NB4 (cell line): ENCODE measurements at regions not wholly inside any gene's neighbourhood (a gene's known extent, or its start where the extent isn't known, plus 50 kb on each side); places are given as distances from the start of the nearest gene placed in this dataset.

ENCODE experiments used
- DNase-seq: peaks from one replicate; pipeline ENCODE4 v3.0.0; 2010; ENCODE audit warnings: low read depth
- H3K4me3 ChIP-seq: one replicate; pipeline ENCODE4 v1.5.1; 2011; ENCODE audit warnings: mild to moderate bottlenecking, low read depth, low read length, moderate library complexity
- MAX ChIP-seq: IDR thresholded peaks from 2 replicates; pipeline ENCODE4 v1.6.1; 2011; ENCODE audit warnings: low read depth, low read length
- MYC ChIP-seq: IDR thresholded peaks from 2 replicates; pipeline ENCODE4 v1.6.1; 2011; ENCODE audit warnings: low read depth, low read length
- POLR2A ChIP-seq: IDR thresholded peaks from 2 replicates; pipeline ENCODE4 v1.6.1; 2011; ENCODE audit warnings: mild to moderate bottlenecking; ENCODE audit not compliant: insufficient read length; ENCODE audit errors: extremely low read depth
- TF ChIP-seq, protein P1 (sequence below): IDR thresholded peaks from one replicate; pipeline ENCODE4 v1.5.1; 2012; ENCODE audit warnings: low read depth, low read length

- H3K4me3 ChIP-seq = no peak overlapping the region
- DNase-seq = no peak
- TF ChIP-seq, protein P1, sequence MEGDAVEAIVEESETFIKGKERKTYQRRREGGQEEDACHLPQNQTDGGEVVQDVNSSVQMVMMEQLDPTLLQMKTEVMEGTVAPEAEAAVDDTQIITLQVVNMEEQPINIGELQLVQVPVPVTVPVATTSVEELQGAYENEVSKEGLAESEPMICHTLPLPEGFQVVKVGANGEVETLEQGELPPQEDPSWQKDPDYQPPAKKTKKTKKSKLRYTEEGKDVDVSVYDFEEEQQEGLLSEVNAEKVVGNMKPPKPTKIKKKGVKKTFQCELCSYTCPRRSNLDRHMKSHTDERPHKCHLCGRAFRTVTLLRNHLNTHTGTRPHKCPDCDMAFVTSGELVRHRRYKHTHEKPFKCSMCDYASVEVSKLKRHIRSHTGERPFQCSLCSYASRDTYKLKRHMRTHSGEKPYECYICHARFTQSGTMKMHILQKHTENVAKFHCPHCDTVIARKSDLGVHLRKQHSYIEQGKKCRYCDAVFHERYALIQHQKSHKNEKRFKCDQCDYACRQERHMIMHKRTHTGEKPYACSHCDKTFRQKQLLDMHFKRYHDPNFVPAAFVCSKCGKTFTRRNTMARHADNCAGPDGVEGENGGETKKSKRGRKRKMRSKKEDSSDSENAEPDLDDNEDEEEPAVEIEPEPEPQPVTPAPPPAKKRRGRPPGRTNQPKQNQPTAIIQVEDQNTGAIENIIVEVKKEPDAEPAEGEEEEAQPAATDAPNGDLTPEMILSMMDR = no peak
- TF ChIP-seq MAX (no peak), MYC (no peak), POLR2A (no peak)
Measured at GRCh38 chr7:118011652-118012051, 138.4 kb upstream of the CTTNBP2 start.

- no peak overlapping the region for H3K4me3 ChIP-seq
- DNase-seq = no peak
- TF ChIP-seq, protein P1 = no peak
- TF ChIP-seq MAX = no peak
- no peak for TF ChIP-seq POLR2A
Measured at GRCh38 chr7:118013252-118014010, 140.2 kb upstream of the CTTNBP2 start.

DNA sequence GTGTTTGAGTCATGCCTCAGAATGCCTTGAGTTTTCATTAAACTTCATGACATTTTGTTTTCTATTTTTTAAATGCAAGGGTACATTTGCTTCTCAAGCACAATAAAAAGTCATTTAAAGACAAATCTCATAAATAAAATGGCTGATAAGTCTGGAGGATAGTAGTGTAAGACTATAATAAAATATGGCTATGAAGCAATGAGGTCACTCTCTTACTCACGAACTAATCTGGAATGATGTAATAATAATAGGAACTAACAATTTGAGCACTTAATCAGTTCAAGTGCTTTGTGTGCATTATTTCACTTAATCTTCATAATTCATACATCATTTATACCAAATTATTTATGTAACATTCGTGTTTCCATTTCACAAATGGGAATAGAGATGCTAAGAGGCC lies 149.3 kb upstream of the CTTNBP2 start:
- DNase-seq = no peak
- no peak overlapping the region for H3K4me3 ChIP-seq
- no peak for TF ChIP-seq POLR2A
- TF ChIP-seq MAX = no peak

DNA sequence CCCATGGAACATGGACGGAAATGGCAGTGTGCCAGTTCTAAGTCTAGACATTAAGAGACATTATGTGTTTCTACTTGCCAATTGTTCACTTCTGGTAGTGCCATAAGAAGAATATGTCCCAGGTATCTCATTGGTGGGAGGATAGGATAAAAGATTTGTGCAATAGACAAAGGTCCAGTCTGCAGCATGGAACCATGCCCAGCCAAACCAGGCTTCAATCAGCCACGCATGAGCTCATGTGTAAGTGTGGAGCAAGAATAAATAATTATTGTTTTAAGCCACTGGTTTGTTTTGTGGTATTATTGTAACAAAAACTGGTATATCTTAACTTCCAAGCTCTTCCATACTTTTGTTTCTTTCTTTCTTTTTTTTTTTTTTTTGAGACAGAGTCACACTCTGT lies 153.6 kb upstream of the CTTNBP2 start:
- TF ChIP-seq POLR2A (no peak), MAX (no peak), MYC (no peak)
- TF ChIP-seq, protein P1 = no peak
- H3K4me3 ChIP-seq = no peak overlapping the region
- no peak for DNase-seq

- no peak for TF ChIP-seq MAX
- no peak for TF ChIP-seq POLR2A
- no peak overlapping the region for H3K4me3 ChIP-seq
- DNase-seq = no peak
Measured at GRCh38 chr7:118028226-118028625, 155.0 kb upstream of the CTTNBP2 start.

DNA sequence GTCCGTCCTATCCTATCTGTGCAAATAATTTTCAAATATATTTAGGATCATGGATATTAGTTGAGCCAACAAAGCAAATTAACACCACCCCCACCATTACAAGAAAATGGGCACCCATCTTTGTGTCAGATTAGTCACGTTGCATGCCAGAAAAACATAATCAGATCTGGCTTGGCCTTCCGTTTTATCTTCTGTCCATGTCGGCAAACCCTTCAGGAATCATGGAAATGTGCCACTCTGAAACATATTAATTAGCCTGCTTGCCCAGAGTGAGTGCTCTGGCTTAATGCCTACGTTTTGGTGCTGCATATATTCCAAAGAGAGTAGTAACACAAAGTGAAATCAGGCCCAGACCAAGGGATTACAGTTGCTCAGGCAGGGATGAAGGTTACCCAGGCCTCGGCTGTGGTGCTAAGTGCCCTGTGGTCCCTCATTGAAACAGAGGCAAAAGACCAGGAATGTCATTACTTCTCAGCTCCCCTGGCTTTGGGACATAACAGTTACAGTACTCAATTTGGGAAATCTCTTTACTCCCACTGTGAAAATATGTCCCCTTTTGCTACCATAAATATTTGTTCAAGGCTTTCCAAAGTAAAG lies 154.0 kb upstream of the LSM8 start:
- TF ChIP-seq, protein P1 = no peak
- no peak for TF ChIP-seq MYC
- TF ChIP-seq MAX = no peak
- TF ChIP-seq POLR2A = no peak
- DNase-seq = no peak

GRCh38 chr7:118033273-118033672 lies 150.7 kb upstream of the LSM8 start:
- no peak for DNase-seq
- TF ChIP-seq, protein P1 = no peak
- no peak overlapping the region for H3K4me3 ChIP-seq

More for the DNA sequence above, 154.0 kb upstream of the LSM8 start:
- H3K4me3 ChIP-seq = no peak overlapping the region
